ENCODE measurements at regions not wholly inside any gene's neighbourhood (a gene's known extent, or its start where the extent isn't known, plus 50 kb on each side); places are given as distances from the start of the nearest gene placed in this dataset.

GRCh38 chr18:39764873-39765272 is 2190.2 kb upstream of the PIK3C3 start:
- no peak for DNase-seq

GRCh38 chr18:39761273-39761672 is 2193.8 kb upstream of the PIK3C3 start:
- DNase-seq, result no peak

DNA sequence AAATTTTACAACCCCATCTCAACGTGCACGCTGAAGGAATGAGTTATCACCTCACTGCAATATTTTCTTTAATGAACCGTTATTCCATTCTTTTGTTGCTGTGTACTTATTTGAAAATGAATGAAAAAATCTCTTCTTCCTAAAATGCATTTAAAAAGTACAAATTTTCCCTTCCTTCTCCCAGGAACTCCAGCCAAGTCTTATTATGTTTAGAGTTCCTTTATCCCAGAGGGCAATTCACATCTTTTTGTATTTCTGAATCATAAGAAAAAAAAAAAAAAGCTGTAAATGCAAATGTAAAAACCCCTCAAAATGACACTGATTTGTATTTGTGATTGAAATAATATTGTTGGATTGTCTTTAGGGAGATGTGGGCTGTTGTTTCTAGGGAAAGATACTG is 2194.3 kb upstream of the CELF4 start:
- no peak for DNase-seq

- DNase-seq, result no peak
Observed at GRCh38 chr18:39753178-39753577, 2187.6 kb upstream of the CELF4 start.

GRCh38 chr18:39752351-39752750 is 2186.8 kb upstream of the CELF4 start:
- DNase-seq, result no peak

GRCh38 chr18:39751921-39752320 is 2186.3 kb upstream of the CELF4 start:
- no peak for DNase-seq

GRCh38 chr18:39751161-39751560 is 2185.6 kb upstream of the CELF4 start:
- DNase-seq, result no peak

GRCh38 chr18:39749154-39749553 is 2183.6 kb upstream of the CELF4 start:
- no peak for DNase-seq

GRCh38 chr18:39748727-39749126 is 2183.1 kb upstream of the CELF4 start:
- no peak for DNase-seq

DNA sequence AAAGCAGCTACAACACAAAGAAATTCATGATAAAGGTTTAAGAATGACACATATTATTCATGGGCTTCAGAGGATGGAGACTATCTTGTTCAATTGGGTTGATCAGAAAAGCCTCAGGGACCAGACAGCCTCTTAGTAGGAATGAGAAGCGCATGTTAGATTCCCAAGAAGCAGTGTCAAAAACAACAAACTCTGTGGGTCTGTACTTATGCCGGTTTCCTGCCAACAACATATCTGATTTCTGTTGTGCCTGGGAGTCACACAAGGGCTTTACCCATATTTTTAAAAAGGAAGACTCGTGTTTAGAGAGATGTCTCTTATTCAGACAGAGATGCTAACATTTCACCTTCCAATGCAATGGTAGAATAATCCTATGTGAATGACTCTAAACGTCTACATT is 2180.6 kb upstream of the CELF4 start:
- DNase-seq, result no peak

DNA sequence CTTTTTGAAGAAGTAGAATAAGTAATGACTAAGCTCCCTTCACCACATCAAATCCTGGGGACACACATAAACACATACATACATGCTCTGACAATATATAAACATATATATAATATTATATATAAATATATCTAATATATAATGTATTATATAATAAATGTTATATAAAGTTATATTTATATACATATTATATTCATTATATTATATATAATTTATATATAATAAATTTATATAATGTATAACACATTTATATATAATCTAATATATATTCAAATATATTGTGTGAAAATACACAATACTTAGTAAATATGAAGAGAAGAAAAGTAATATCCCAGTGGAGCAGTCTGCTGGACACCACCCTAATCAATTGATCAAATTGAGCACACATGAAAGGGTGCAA is 2177.9 kb upstream of the CELF4 start:
- no peak for DNase-seq

DNA sequence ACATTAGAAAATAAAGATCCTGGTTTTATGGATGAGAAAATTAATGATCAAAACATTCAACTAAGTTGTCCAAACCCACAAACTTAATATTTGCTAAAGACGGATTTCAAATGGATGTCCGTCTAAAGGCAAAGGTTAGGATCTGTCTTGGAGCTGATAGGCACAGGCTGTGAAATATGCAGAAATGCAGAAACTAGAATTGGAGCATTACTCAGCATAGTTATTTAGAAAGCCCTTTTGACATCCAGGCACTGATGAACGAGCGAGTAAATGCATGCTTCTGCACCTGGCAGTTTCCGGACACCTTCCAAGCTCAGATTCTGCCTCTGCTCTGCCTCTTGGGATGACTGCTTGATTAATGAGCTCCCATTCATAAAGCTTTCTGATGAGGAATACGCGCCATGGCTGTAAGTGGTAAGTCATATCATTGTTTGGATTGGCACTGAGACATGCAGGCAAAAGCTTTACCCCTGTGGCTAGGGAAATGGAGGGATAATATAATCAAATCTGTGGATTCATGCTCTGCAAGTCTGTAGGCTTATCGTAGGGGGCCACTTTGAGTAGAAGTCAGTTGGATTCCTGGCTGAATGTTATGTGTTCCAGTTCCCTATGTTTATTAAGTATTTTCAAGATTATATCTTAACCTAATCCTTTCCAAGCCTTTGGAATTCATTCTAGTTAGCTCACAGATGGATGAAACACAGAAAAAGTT is 2176.3 kb upstream of the CELF4 start:
- no peak for DNase-seq

DNA sequence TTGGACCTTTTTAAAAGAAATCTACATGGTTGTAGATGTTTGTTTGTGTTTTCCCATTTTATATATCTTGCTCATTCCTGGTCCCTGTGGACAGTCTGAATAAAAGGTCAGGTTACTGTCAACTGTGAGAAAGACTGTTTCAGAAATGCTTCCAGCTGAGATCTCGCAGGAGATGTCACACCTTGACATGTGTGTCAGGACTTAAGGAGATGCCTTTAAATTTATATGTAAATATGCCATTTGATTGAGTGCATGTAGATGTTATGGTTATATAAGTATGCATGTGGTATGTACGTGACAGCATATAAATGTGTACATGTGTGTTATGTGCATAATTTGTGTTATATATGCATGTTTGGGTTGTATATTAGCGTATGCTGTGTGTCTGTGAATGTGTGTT is 2172.3 kb upstream of the CELF4 start:
- no peak for DNase-seq

DNA sequence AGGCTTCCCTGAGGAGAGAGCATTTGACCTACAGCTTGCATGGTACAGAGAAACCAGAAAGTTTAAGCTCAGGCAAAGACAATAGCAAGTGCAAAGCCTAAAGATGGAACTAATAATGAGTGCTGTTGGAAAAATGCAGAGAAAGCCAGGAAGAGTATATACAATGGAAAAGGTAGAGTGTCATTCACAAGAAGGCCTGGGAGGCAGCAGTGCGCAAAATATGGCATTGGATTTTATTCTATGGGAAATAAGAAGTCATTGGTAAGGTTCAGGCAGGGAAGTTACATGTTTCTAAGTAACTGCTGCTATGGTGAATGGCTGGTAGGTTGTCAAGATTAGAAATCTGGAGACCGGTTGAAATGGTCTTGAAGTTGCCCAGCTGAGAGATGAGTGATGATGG is 2167.3 kb upstream of the CELF4 start:
- DNase-seq, result no peak

DNA sequence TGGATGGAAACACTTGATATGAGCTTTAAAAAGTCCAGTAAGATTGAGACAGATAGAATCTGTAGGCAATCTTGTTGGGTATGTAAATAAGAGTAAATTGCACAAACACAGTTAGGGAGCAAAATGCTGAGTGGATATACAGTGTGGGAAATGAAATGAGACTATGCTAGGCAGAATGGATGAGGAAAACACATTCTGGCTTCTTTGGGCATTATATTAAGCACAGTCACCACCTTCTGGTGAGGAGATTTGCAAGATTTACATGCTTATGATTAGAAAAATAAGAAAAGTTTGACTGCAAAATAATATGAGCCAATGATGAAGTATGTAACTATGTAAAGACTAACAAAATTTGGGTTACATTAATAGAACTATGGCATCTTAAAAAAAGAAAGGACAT is 2165.0 kb upstream of the CELF4 start:
- no peak for DNase-seq

DNA sequence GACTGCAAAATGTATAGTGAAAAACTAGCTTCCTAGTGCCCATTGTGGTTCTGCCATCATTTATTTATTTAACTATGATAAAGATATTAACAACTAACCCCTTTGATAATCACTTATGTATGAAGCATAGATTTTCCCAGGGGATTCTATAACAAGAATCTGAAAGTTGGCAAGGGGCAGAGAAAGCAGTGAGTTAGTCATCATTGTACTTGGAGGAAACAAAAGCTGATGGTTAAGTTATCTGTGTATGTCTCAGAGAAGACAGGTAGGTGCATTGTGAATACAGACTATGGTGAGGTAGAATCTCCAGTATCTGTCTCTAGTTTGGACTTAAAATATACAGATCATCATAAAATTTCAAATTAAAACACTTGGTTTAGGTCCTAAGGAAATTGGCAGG is 2159.1 kb upstream of the CELF4 start:
- no peak for DNase-seq

GRCh38 chr18:39721712-39722111 is 2156.1 kb upstream of the CELF4 start:
- DNase-seq, result no peak

- DNase-seq, result no peak
Observed at GRCh38 chr18:39713961-39714360, 2148.4 kb upstream of the CELF4 start.

DNA sequence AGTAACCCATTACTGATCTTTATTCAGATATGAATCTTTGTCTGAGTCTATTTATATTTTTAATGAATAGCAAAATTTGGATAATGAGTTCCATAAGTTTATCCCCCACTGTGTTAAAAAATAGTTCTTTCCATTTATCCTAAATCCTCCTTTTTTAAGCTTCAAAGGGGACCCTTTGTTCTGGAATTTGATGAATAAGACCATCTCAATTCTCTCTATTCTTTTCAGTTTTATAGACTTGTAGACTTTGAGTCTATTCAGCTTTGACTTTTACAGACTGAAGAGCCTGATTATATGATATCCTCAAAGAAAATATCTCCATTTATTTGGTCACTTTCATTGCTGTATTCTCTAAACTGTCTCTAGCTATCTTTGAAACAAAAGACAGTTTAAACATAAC is 2146.1 kb upstream of the CELF4 start:
- DNase-seq, result no peak

DNA sequence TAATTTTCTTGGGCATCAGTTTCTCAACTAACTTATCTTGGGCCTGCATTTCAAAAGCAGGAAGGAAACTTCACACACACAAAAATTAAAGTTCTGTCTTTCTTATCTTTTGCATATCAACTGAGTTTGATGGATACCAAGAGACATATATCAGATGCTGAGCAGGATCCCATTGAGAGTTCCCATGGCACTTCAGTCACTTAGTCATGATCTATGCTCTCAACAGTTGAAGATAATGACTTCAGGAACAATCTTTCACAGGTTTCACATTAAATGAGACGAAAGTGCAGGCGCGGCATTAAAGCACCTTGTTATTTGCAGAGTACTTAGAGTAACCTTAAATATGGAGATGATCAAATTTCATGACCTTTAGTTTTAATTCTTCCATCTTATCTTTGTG is 2139.8 kb upstream of the CELF4 start:
- no peak for DNase-seq

- no peak for DNase-seq
Observed at GRCh38 chr18:39702888-39703287, 2137.3 kb upstream of the CELF4 start.

DNA sequence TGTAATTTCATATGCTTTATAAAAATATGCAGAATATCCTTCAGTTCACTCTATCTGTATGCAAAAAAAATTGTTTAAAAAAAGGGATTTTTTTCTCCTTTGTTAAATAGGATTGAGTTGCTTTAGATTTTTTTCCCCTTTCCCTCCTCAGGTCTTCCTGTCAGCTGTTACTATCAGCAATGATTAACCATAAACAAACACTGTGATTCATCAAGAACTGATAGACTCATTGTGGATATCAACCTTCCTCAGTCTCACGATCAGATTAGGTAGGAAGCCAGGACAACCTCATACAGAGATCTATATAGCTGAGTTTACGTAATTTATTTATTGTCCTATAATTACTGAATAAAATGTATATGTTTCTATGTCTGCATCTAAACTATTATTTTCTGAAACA is 2136.2 kb upstream of the CELF4 start:
- DNase-seq, result no peak

DNA sequence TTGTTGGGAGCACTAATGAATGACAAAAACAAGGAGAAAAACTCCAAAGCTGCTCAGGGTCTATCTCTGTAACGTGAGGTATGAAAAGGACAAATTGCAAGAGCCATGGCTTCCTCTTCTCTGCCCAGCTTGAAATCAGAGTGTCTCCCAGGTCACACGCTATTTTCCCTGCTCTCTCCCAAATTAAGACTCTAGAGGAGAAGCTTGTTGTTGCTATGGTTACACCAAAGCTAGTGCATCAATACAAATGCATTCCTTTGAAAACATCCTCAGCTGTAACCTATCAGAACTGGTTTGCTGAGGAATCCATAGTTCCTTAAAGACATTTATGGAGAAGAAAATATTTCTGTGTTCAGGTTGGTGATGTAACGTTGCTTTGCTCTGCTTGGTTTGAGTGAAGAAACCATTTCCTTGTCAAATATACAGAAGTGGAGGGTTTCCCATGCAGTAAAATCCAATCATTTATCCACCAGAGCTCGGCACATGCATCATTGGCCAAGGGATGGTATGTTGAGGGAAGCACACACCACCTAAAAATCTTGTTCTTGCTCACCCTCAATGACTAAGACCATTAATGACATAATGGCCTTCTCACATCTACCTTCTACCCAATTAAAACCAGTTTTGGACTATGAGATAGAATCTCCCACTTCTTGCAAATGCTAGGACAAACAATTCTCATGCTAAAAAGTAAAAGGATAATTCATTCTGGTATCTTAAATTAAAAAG is 2135.6 kb upstream of the CELF4 start:
- DNase-seq, result no peak

DNA sequence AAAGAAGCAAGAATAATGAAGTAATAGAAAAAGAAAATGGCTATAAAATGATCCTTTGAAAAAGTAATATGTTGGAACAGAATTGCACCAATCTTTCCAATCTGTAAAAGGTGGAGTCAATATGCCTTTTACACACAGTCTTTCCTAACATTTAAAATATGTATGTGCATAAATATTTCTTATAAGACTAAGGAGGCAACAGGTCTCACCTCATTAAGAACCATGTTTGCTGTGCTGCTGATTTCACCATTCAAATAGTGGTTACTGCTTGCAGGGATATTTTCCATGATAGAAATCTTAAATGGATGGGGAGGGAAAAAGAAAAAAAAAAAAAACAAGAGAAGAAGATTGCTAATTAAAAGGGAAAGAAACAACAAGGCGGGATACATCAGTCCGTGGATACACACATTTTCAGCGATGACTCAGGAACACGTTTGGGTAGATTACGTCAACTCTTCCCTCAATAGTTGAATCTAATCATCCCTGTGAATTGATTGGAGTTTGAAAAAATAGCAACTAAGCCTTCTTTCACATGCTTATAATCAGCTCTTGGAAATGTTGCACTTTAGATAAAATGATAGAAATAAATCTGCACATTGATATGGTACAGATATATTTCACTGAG is 2133.9 kb upstream of the CELF4 start:
- DNase-seq, result no peak
